HCT116 (cell line): ENCODE measurements at regions not wholly inside any gene's neighbourhood (a gene's known extent, or its start where the extent isn't known, plus 50 kb on each side); places are given as distances from the start of the nearest gene placed in this dataset.

Experiments used
- ATAC-seq: fragments of 200-7000 bp; cut with Tn5 transposase; 2 replicates; pipeline ENCODE4 v1.9.1; 2020; ENCODE audit warnings: mild to moderate bottlenecking, moderate library complexity
- BruUV-seq: library from RNA; stranded (reverse); fragments of 400-500 nt; replicated peaks from 2 replicates; lab custom pipeline; 2021; lab: Mats Ljungman, UMichigan
- CTCF ChIA-PET: fragments of 300-600 bp; sonication (Branson Sonifier 250); formaldehyde crosslinking; loops from one replicate; lab custom pipeline; 2021; ENCODE audit warnings: antibody characterized with exemption; lab: Charles Lee
- POLR2A ChIA-PET: fragments of 300-600, 350-600 bp; sonication (Branson Sonifier 250); formaldehyde crosslinking; loops from one replicate; lab custom pipeline; 2021; ENCODE audit warnings: antibody characterized with exemption; lab: Charles Lee
- RAD21 ChIA-PET, 2 experiments: fragments of 300-600 bp; sonication (Branson Sonifier 250); formaldehyde crosslinking; loops; one replicate each; lab custom pipeline; 2023; ENCODE audit warnings: low total read pairs in 2 of 2; ENCODE audit not compliant: uncharacterized antibody in 2 of 2, unreplicated experiment in 2 of 2, low non-redundant PET in 1 of 2; lab: Charles Lee
- DNase-seq: peaks from one replicate; pipeline ENCODE4 v3.0.0-alpha.2; 2010; ENCODE audit warnings: low read depth, low spot score
- H2AFZ ChIP-seq: fragments of 200-600 bp; shearing (Covaris generic), sonication (generic); 2 replicates; pipeline ENCODE4 v1.6.1; 2017; ENCODE audit warnings: low read depth, mixed run types, mixed read lengths, antibody characterized with exemption, low read length; ENCODE audit not compliant: poor library complexity, severe bottlenecking
- H3K27ac ChIP-seq: 2 replicates; pipeline ENCODE4 v1.5.1; 2012; ENCODE audit warnings: low read depth, low read length
- H3K27me3 ChIP-seq: fragments of 200-600 bp; sonication (generic); 2 replicates; pipeline ENCODE4 v1.6.1; 2016; ENCODE audit warnings: mixed run types, low read length, mixed read lengths; ENCODE audit not compliant: insufficient read depth
- H3K36me3 ChIP-seq, 2 experiments: fragments of 200-500 bp in 1 of 2; fragments of 200-600 bp in 1 of 2; sonication (Bioruptor generic) in 1 of 2; sonication (generic) in 1 of 2; 2 replicates each; pipeline versions ENCODE4 v1.5.1 to v1.6.1; 2014 to 2016; ENCODE audit warnings: low read length in 2 of 2, inconsistent platforms in 1 of 2, mixed read lengths in 1 of 2, mixed run types in 1 of 2; ENCODE audit not compliant: insufficient read depth in 2 of 2, control insufficient read depth in 1 of 2
- H3K4me1 ChIP-seq, 2 experiments: fragments of 200-600 bp in 1 of 2; sonication (generic) in 1 of 2; 2 replicates each; pipeline versions ENCODE4 v1.5.1 to v1.6.1; 2012 to 2017; ENCODE audit warnings: low read length in 2 of 2, inconsistent platforms in 1 of 2, mild to moderate bottlenecking in 1 of 2, mixed read lengths in 1 of 2, mixed run types in 1 of 2, moderate library complexity in 1 of 2; ENCODE audit not compliant: insufficient read depth in 2 of 2, control insufficient read depth in 1 of 2
- H3K4me2 ChIP-seq: fragments of 200-600 bp; sonication (generic); 2 replicates; pipeline ENCODE4 v1.6.1; 2017; ENCODE audit warnings: mixed run types, low read length, mixed read lengths
- H3K4me3 ChIP-seq, 2 experiments: fragments of 200-600 bp in 1 of 2; sonication (generic) in 1 of 2; replicated peaks in 1 of 2; 2 replicates each; pipeline ENCODE4 v1.5.1; 2011 to 2016; ENCODE audit warnings: low read length in 2 of 2, control low read depth in 1 of 2, low read depth in 1 of 2, mild to moderate bottlenecking in 1 of 2, mixed read lengths in 1 of 2, mixed run types in 1 of 2
- H3K79me2 ChIP-seq: fragments of 200-600 bp; sonication (generic); 2 replicates; pipeline ENCODE4 v1.6.1; 2017; ENCODE audit warnings: mild to moderate bottlenecking, mixed run types, low read length, moderate library complexity, mixed read lengths; ENCODE audit not compliant: insufficient read depth
- H3K9ac ChIP-seq: fragments of 200-600 bp; sonication (generic); 2 replicates; pipeline ENCODE4 v1.6.1; 2016; ENCODE audit warnings: low read length, mixed read lengths
- H3K9me2 ChIP-seq: fragments of 200-600 bp; sonication (generic), shearing (Covaris generic); 2 replicates; pipeline ENCODE4 v1.6.1; 2017; ENCODE audit warnings: mixed run types, mild to moderate bottlenecking, moderate library complexity; ENCODE audit not compliant: insufficient read depth
- H3K9me3 ChIP-seq, 2 experiments: fragments of 200-500 bp in 1 of 2; fragments of 200-600 bp in 1 of 2; sonication (Bioruptor generic) in 1 of 2; sonication (generic) in 1 of 2; 2 replicates each; pipeline ENCODE4 v1.6.1; 2014 to 2017; ENCODE audit warnings: low read length in 2 of 2, mixed read lengths in 2 of 2, inconsistent platforms in 1 of 2, low read depth in 1 of 2, mild to moderate bottlenecking in 1 of 2, mixed run types in 1 of 2, moderate library complexity in 1 of 2; ENCODE audit not compliant: control insufficient read depth in 1 of 2, insufficient read depth in 1 of 2
- H4K20me1 ChIP-seq: fragments of 200-600 bp; sonication (generic), shearing (Covaris generic); 2 replicates; pipeline ENCODE4 v1.6.1; 2017; ENCODE audit warnings: mixed run types, mild to moderate bottlenecking, moderate library complexity; ENCODE audit not compliant: insufficient read depth
- CBX3 ChIP-seq: IDR thresholded peaks from 2 replicates; pipeline ENCODE4 v1.6.1; 2012; ENCODE audit warnings: low read depth
- CEBPB ChIP-seq: IDR thresholded peaks from 2 replicates; pipeline ENCODE4 v1.6.1; 2012; ENCODE audit warnings: low read depth
- CTCF ChIP-seq, 3 experiments: fragments of 200-600 bp in 1 of 3; sonication (generic) in 1 of 3; IDR thresholded peaks in 2 of 3; conservative IDR thresholded peaks in 1 of 3; 2 replicates each; pipeline ENCODE4 v1.5.1; 2012 to 2017; ENCODE audit warnings: low read depth in 2 of 3, low read length in 2 of 3, antibody characterized with exemption in 1 of 3, borderline replicate concordance in 1 of 3, control low read depth in 1 of 3, mild to moderate bottlenecking in 1 of 3, mixed read lengths in 1 of 3, mixed run types in 1 of 3, moderate library complexity in 1 of 3; ENCODE audit not compliant: insufficient read depth in 1 of 3
- EGR1 ChIP-seq: IDR thresholded peaks from 2 replicates; pipeline ENCODE4 v1.6.1; 2012; ENCODE audit warnings: low read depth
- ELF1 ChIP-seq: IDR thresholded peaks from 2 replicates; pipeline ENCODE4 v1.6.1; 2012; ENCODE audit warnings: low read depth, borderline replicate concordance
- EZH2 ChIP-seq: fragments of 200-600 bp; sonication (generic); IDR thresholded peaks from 2 replicates; pipeline ENCODE4 v1.6.1; 2017; ENCODE audit warnings: antibody characterized with exemption, mixed run types
- JUND ChIP-seq: IDR thresholded peaks from 2 replicates; pipeline ENCODE4 v1.6.1; 2012
- MAX ChIP-seq: IDR thresholded peaks from 2 replicates; pipeline ENCODE4 v1.6.1; 2012
- POLR2A ChIP-seq: IDR thresholded peaks from 2 replicates; pipeline ENCODE4 v1.7.0; 2011; ENCODE audit warnings: borderline replicate concordance; ENCODE audit not compliant: insufficient read depth, insufficient read length; ENCODE audit errors: extremely low read depth
- RAD21 ChIP-seq: IDR thresholded peaks from 2 replicates; pipeline ENCODE4 v1.6.1; 2012; ENCODE audit warnings: low read depth, mild to moderate bottlenecking
- REST ChIP-seq: IDR thresholded peaks from 2 replicates; pipeline ENCODE4 v1.6.1; 2012; ENCODE audit warnings: low read depth
- ZFX ChIP-seq: fragments of 450-650 bp; IDR thresholded peaks from 2 replicates; pipeline ENCODE4 v1.6.1; 2017
- ZNF274 ChIP-seq: fragments of 200-500 bp; sonication (Bioruptor generic); IDR thresholded peaks from 2 replicates; pipeline ENCODE4 v1.6.1; 2014; ENCODE audit warnings: mild to moderate bottlenecking, low read depth, low read length, inconsistent platforms
- intact Hi-C: fragments of 100-400 bp; cut with micrococcal nuclease; formaldehyde crosslinking; loops from 2 replicates; pipeline ENCODE4 v1.10.0; 2022

GRCh38 chr11:115926138-115926537, 421.9 kb upstream of the CADM1 start:
- POLR2A ChIA-PET = no interaction called here
- no peaks in the 10 kb centered on the region for H4K20me1 ChIP-seq
- no TSS peak for BruUV-seq
- H3K9me3 ChIP-seq = no peaks in the 10 kb centered on the region; a peak in 1 of 4 replicates
- H3K27me3 ChIP-seq = no peaks in the 10 kb centered on the region
- TF ChIP-seq REST = no peak
- TF ChIP-seq POLR2A = no peak
- no peak for TF ChIP-seq CTCF (IDR thresholded peaks at IDR 0.05 in 2 of 3, conservative IDR thresholded peaks at IDR 0.05 in 1 of 3; ENCODE audit: borderline replicate concordance in 1 of 3, insufficient read depth in 1 of 3, low read depth in 2 of 3, low read length in 2 of 3)
- no peak for TF ChIP-seq MAX
- TF ChIP-seq EGR1 = no peak
- no peak for TF ChIP-seq ZNF274
- no peak for TF ChIP-seq ZFX
- no peak for TF ChIP-seq RAD21
- no peak for TF ChIP-seq CEBPB
- TF ChIP-seq JUND = no peak
- TF ChIP-seq CBX3 = no peak
- no peak for TF ChIP-seq ELF1
- TF ChIP-seq EZH2 = no peak
- no peaks in the 10 kb centered on the region for H3K79me2 ChIP-seq
- RAD21 ChIA-PET = no interaction called here
- ATAC-seq (no peak), DNase-seq (no peak)
- H3K36me3 ChIP-seq = no peaks in the 10 kb centered on the region
- H3K9me2 ChIP-seq = no peaks in the 10 kb centered on the region
- no peak overlapping the region for H3K4me2 ChIP-seq
- no peak overlapping the region for H3K4me3 ChIP-seq
- intact Hi-C loops = no loop called here
- CTCF ChIA-PET = no interaction called here
- H3K9ac ChIP-seq = no peak overlapping the region
- H3K27ac ChIP-seq = no peak overlapping the region
- no peak overlapping the region for H2AFZ ChIP-seq
- H3K4me1 ChIP-seq = no peaks in the 10 kb centered on the region
